ENCODE measurements at regions not wholly inside any gene's neighbourhood (a gene's known extent, or its start where the extent isn't known, plus 50 kb on each side); places are given as distances from the start of the nearest gene placed in this dataset.
"Not testable (repeated sequence)": the region's sequence is repeated elsewhere in the genome, so short reads cannot be mapped to it uniquely, and the experiment has no call there.

DNA sequence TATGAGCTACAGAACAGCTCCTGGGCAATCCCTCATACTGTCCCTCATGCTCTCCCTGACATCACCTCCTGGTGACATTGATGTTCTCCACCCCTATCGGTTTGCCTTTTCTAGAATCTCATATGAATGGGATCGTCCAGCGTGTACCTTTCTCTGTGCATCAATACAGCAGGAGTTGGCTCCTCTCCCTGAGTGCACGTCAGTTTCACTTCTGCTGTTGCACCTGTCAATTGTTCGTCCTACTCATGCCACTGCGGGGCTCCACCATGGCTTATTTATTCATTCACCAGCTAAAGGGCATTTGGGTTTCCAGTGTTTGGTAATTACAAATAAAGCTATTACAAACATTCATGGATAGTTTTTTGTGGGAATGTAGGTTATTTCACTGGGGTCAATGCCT is 269.1 kb upstream of the ZFP42 start:
- Histone ChIP-seq H3K27ac (ENCODE audit: low read depth in 2 of 2, low read length in 2 of 2) (no peak overlapping the region), H3K4me3 (ENCODE audit: low read length in 3 of 3) (no peak overlapping the region), H3K27me3 (ENCODE audit: control insufficient read depth, insufficient read depth, low read length) (no peaks in the 10 kb centered on the region), H3K9me3 (ENCODE audit: control insufficient read depth in 2 of 3, insufficient read depth in 1 of 3, low read length in 3 of 3) (no peaks in the 10 kb centered on the region), H3K9ac (ENCODE audit: low read length in 3 of 3) (no peak overlapping the region), H3K36me3 (ENCODE audit: control insufficient read depth in 2 of 3, insufficient read depth in 3 of 3, low read length in 3 of 3) (no peaks in the 10 kb centered on the region), H3K4me1 (ENCODE audit: control insufficient read depth in 2 of 3, insufficient read depth in 2 of 3, low read depth in 1 of 3, low read length in 3 of 3) (no peaks in the 10 kb centered on the region)
- TF ChIP-seq CTCF (IDR thresholded peaks at IDR 0.05; ENCODE audit: borderline replicate concordance, extremely low read depth, insufficient read depth), result no peak
- no peak for FAIRE-seq
- intact Hi-C loops (cut with DNase I), result no loop called here
- DNase-seq, result no peak

GRCh38 chr4:187732524-187732923 is 263.0 kb upstream of the ZFP42 start:
- H3K27me3 ChIP-seq (ENCODE audit: control insufficient read depth, insufficient read depth, low read length), result no peaks in the 10 kb centered on the region
- no peaks in the 10 kb centered on the region for H3K36me3 ChIP-seq (ENCODE audit: control insufficient read depth in 2 of 3, insufficient read depth in 3 of 3, low read length in 3 of 3)
- DNase-seq (no peak), FAIRE-seq (no peak)
- H3K27ac ChIP-seq (ENCODE audit: low read depth in 2 of 2, low read length in 2 of 2), result no peak overlapping the region
- no peak overlapping the region for H3K9ac ChIP-seq (ENCODE audit: low read length in 3 of 3)
- intact Hi-C loops (cut with DNase I), result no loop called here
- no peaks in the 10 kb centered on the region for H3K4me1 ChIP-seq (ENCODE audit: control insufficient read depth in 2 of 3, insufficient read depth in 2 of 3, low read depth in 1 of 3, low read length in 3 of 3)
- no peaks in the 10 kb centered on the region for H3K9me3 ChIP-seq (ENCODE audit: control insufficient read depth in 2 of 3, insufficient read depth in 1 of 3, low read length in 3 of 3)
- TF ChIP-seq CTCF (IDR thresholded peaks at IDR 0.05; ENCODE audit: borderline replicate concordance, extremely low read depth, insufficient read depth), result no peak
- H3K4me3 ChIP-seq (ENCODE audit: low read length in 3 of 3), result no peak overlapping the region

DNA sequence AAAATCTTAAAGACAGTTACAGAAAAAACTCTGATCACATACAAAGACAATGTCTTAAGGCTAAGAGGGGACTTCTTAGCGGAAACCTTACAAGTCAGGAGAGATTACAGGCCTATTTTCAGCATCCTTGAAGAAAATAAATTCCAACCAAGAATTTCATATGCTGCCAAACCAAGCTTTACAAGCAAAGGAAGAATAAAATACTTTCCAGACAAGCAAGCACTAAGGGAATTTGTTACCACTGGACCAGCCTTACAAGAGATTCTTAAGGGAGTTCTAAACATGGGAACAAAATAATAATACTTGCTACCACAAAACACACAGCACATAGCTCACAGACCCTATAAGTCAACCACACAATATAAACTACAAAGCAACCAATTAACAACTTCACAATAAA is 255.8 kb upstream of the ZFP42 start:
- no peak for TF ChIP-seq CTCF (IDR thresholded peaks at IDR 0.05; ENCODE audit: borderline replicate concordance, extremely low read depth, insufficient read depth)
- H3K27ac ChIP-seq (ENCODE audit: low read depth in 2 of 2, low read length in 2 of 2), result no peak overlapping the region
- H3K9me3 ChIP-seq (ENCODE audit: control insufficient read depth in 2 of 3, insufficient read depth in 1 of 3, low read length in 3 of 3), result peaks cover 0 to 7% (median 2%) of the 10 kb centered on the region in 3 donors
- DNase-seq, result no peak
- FAIRE-seq, result no peak
- H3K4me3 ChIP-seq (ENCODE audit: low read length in 3 of 3), result no peak overlapping the region
- no peaks in the 10 kb centered on the region for H3K36me3 ChIP-seq (ENCODE audit: control insufficient read depth in 2 of 3, insufficient read depth in 3 of 3, low read length in 3 of 3)
- intact Hi-C loops (cut with DNase I), result no loop called here
- no peak overlapping the region for H3K9ac ChIP-seq (ENCODE audit: low read length in 3 of 3)
- no peaks in the 10 kb centered on the region for H3K4me1 ChIP-seq (ENCODE audit: control insufficient read depth in 2 of 3, insufficient read depth in 2 of 3, low read depth in 1 of 3, low read length in 3 of 3)
- no peaks in the 10 kb centered on the region for H3K27me3 ChIP-seq (ENCODE audit: control insufficient read depth, insufficient read depth, low read length)

GRCh38 chr4:187744911-187745310 is 250.7 kb upstream of the ZFP42 start:
- FAIRE-seq, result no peak
- DNase-seq, result no peak

DNA sequence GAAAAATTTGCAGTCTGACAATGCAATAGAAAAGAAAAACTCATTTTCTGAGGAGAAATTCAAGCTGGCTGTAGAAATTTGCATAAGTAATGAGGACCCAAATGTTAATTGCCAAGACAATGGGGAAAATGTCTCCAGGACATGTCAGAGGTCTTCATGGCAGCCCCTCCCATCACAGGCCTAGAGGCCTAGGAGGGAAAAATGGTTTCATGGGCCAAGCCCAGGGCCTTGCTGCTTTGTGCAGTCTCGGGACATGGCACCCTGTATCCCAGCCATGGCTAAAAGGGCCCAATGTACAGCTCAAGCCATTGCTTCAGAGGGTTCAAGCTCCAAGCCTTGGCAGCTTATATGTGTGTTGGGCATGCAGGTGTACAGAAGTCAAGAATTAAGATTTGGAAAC is 244.9 kb upstream of the ZFP42 start:
- H3K27ac ChIP-seq (ENCODE audit: low read depth in 2 of 2, low read length in 2 of 2); intact Hi-C loops (cut with DNase I); FAIRE-seq; H3K4me1 ChIP-seq (ENCODE audit: control insufficient read depth in 2 of 3, insufficient read depth in 2 of 3, low read depth in 1 of 3, low read length in 3 of 3); H3K4me3 ChIP-seq (ENCODE audit: low read length in 3 of 3); H3K36me3 ChIP-seq (ENCODE audit: control insufficient read depth in 2 of 3, insufficient read depth in 3 of 3, low read length in 3 of 3); H3K9ac ChIP-seq (ENCODE audit: low read length in 3 of 3); H3K9me3 ChIP-seq (ENCODE audit: control insufficient read depth in 2 of 3, insufficient read depth in 1 of 3, low read length in 3 of 3); DNase-seq; H3K27me3 ChIP-seq (ENCODE audit: control insufficient read depth, insufficient read depth, low read length): not testable (repeated sequence)

More at GRCh38 chr4:187744911-187745310, 250.7 kb upstream of the ZFP42 start:
- H3K9ac ChIP-seq (ENCODE audit: low read length in 3 of 3), result no peak overlapping the region
- H3K4me1 ChIP-seq (ENCODE audit: control insufficient read depth in 2 of 3, insufficient read depth in 2 of 3, low read depth in 1 of 3, low read length in 3 of 3), result no peaks in the 10 kb centered on the region
- H3K4me3 ChIP-seq (ENCODE audit: low read length in 3 of 3), result no peak overlapping the region
- H3K9me3 ChIP-seq (ENCODE audit: control insufficient read depth in 2 of 3, insufficient read depth in 1 of 3, low read length in 3 of 3), result peaks cover 0 to 2% (median 1%) of the 10 kb centered on the region in 3 donors
- H3K27me3 ChIP-seq (ENCODE audit: control insufficient read depth, insufficient read depth, low read length), result no peaks in the 10 kb centered on the region
- no peak overlapping the region for H3K27ac ChIP-seq (ENCODE audit: low read depth in 2 of 2, low read length in 2 of 2)
- intact Hi-C loops (cut with DNase I), result no loop called here
- no peaks in the 10 kb centered on the region for H3K36me3 ChIP-seq (ENCODE audit: control insufficient read depth in 2 of 3, insufficient read depth in 3 of 3, low read length in 3 of 3)
- no peak for TF ChIP-seq CTCF (IDR thresholded peaks at IDR 0.05; ENCODE audit: borderline replicate concordance, extremely low read depth, insufficient read depth)

Measured in kidney (tissue), 13 donors.